DMS114 treated with DMSO at 0.1 percent for 48 hours (cell line): ENCODE measurements at regions not wholly inside any gene's neighbourhood (a gene's known extent, or its start where the extent isn't known, plus 50 kb on each side); places are given as distances from the start of the nearest gene placed in this dataset.
"Not testable (repeated sequence)": the region's sequence is repeated elsewhere in the genome, so short reads cannot be mapped to it uniquely, and the experiment has no call there.

ENCODE experiments used
- DNase-seq: peaks from one replicate; lab custom pipeline; 2025; ENCODE audit not compliant: unreplicated experiment; lab: John Stamatoyannopoulos, UW

GRCh38 chr12:131192951-131193350 lies 239.2 kb downstream of the ADGRD1 start:
- no peak for DNase-seq

GRCh38 chr12:131194166-131194565 lies 240.5 kb downstream of the ADGRD1 start:
- DNase-seq, result no peak

- DNase-seq, result no peak
These were observed 242.1 kb downstream of the ADGRD1 start for GRCh38 chr12:131195796-131196195.

GRCh38 chr12:131196220-131196619 lies 242.5 kb downstream of the ADGRD1 start:
- no peak for DNase-seq

- DNase-seq, result no peak
These were observed 243.8 kb downstream of the ADGRD1 start for GRCh38 chr12:131197490-131197889.

- no peak for DNase-seq
These were observed 245.5 kb downstream of the ADGRD1 start for GRCh38 chr12:131199221-131199620.

GRCh38 chr12:131201912-131202311 lies 248.2 kb downstream of the ADGRD1 start:
- not testable (repeated sequence) for DNase-seq

GRCh38 chr12:131202592-131203378 lies 249.1 kb downstream of the ADGRD1 start:
- DNase-seq, result no peak

- no peak for DNase-seq
These were observed 250.1 kb downstream of the ADGRD1 start for GRCh38 chr12:131203666-131204415.

- no peak for DNase-seq
These were observed 250.9 kb downstream of the ADGRD1 start for GRCh38 chr12:131204416-131205274.

GRCh38 chr12:131205275-131205933 lies 251.7 kb downstream of the ADGRD1 start:
- DNase-seq, result not testable (repeated sequence)

GRCh38 chr12:131206630-131207299 lies 253.1 kb downstream of the ADGRD1 start:
- DNase-seq, result not testable (repeated sequence)

- not testable (repeated sequence) for DNase-seq
These were observed 253.6 kb downstream of the ADGRD1 start for GRCh38 chr12:131207300-131207660.

- not testable (repeated sequence) for DNase-seq
These were observed 254.1 kb downstream of the ADGRD1 start for GRCh38 chr12:131207841-131208240.

- DNase-seq, result no peak
These were observed 254.7 kb downstream of the ADGRD1 start for GRCh38 chr12:131208425-131208824.

- no peak for DNase-seq
These were observed 255.7 kb downstream of the ADGRD1 start for GRCh38 chr12:131209082-131210070.

- DNase-seq, result no peak
These were observed 257.0 kb downstream of the ADGRD1 start for GRCh38 chr12:131210506-131211339.

GRCh38 chr12:131211340-131211938 lies 257.7 kb downstream of the ADGRD1 start:
- no peak for DNase-seq
